D721Med (cell line): ENCODE measurements at regions not wholly inside any gene's neighbourhood (a gene's known extent, or its start where the extent isn't known, plus 50 kb on each side); places are given as distances from the start of the nearest gene placed in this dataset.

Experiments used
- DNase-seq: peaks from one replicate; pipeline ENCODE4 v3.0.0; 2011; ENCODE audit warnings: low spot score; ENCODE audit not compliant: insufficient read length
- FAIRE-seq: peaks from 2 replicates; lab custom pipeline; 2011; peaks lifted over from hg19 to GRCh38; lab: Jason Lieb, UNC
- CTCF ChIP-seq: IDR thresholded peaks from 2 replicates; pipeline ENCODE4 v1.5.1; 2012; ENCODE audit warnings: mild to moderate bottlenecking, control low read depth; ENCODE audit not compliant: insufficient read depth; ENCODE audit errors: missing control alignments

DNA sequence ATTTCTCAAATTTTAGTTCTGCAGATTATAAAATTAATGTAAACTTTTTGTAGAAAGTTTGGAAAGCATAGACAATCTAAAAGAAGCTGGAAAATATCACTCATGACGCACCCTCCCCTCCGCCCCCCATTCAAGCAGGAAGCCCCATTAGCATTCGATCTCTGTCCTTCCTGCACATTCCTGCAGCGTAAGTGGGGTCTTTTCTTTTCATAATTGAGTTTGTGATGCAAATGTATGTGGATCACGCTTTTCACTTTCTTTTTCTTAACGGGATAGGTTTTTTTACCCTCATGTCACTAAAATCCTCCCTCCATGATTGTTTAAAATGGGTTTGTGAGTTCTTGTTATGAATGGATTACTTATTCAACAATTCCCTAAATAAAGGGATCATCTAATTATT is 181.7 kb upstream of the HDAC4 start:
- DNase-seq (no peak), FAIRE-seq (no peak)
- no peak for TF ChIP-seq CTCF

- FAIRE-seq: no peak
- TF ChIP-seq CTCF: no peak
These were observed 180.6 kb upstream of the HDAC4 start for GRCh38 chr2:239581352-239581901.

GRCh38 chr2:239580199-239580527 is 179.3 kb upstream of the HDAC4 start:
- TF ChIP-seq CTCF: no peak
- FAIRE-seq: no peak

More at GRCh38 chr2:239581352-239581901, 180.6 kb upstream of the HDAC4 start:
- DNase-seq: no peak

GRCh38 chr2:239579524-239580198 is 178.8 kb upstream of the HDAC4 start:
- no peak for DNase-seq
- no peak for FAIRE-seq
- no peak for TF ChIP-seq CTCF

More at GRCh38 chr2:239580199-239580527, 179.3 kb upstream of the HDAC4 start:
- DNase-seq: no peak

GRCh38 chr2:239579081-239579480 is 178.3 kb upstream of the HDAC4 start:
- TF ChIP-seq CTCF: no peak
- no peak for DNase-seq
- no peak for FAIRE-seq

- FAIRE-seq (no peak), DNase-seq (no peak)
- TF ChIP-seq CTCF: no peak
These were observed 177.6 kb upstream of the HDAC4 start for GRCh38 chr2:239578381-239578780.

DNA sequence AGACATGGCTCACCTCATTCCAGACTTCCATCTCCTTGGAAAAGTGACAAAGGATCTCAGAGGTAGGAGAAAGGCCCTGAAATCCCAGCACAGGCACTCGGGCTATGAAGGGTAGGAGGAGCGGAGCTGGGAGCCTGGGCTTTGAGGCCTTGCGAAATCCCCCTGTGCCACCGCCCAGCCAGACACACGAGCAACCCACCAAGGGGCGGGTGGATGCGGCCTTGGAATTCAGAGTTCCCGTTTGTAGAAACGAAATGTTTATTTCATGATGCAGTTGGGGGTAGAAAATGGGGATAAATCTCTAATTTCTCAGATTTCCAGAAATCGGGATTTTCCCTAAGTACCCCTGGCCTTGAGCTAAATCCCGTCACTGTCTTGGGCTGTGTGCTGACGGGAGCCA is 177.1 kb upstream of the HDAC4 start:
- no peak for FAIRE-seq
- no peak for TF ChIP-seq CTCF
- DNase-seq: no peak
